T-cell (primary cell): ENCODE measurements at regions not wholly inside any gene's neighbourhood (a gene's known extent, or its start where the extent isn't known, plus 50 kb on each side); places are given as distances from the start of the nearest gene placed in this dataset.

ENCODE experiments used
- ATAC-seq, 4 experiments: fragments of 200-7000 bp in 3 of 4; fragments of 150-1000 bp in 1 of 4; cut with Tn5 transposase; replicated peaks in 1 of 4; 1 replicate in 3 of 4; 2 replicates in 1 of 4; pipeline ENCODE4 v1.10.0; 2021; ENCODE audit warnings: moderate library complexity in 3 of 4, mild to moderate bottlenecking in 2 of 4, moderate number of reproducible peaks in 1 of 4
- CTCF ChIA-PET, 2 donors: fragments of 300-600 bp; sonication (Branson Sonifier 250); formaldehyde crosslinking; loops; one replicate each; lab custom pipeline; 2022; ENCODE audit warnings: antibody characterized with exemption in 2 of 2; lab: Charles Lee
- POLR2A ChIA-PET, 2 donors: fragments of 300-600 bp; sonication (Branson Sonifier 250); formaldehyde crosslinking; loops; one replicate each; lab custom pipeline; 2022; ENCODE audit warnings: antibody characterized with exemption in 2 of 2; lab: Charles Lee
- DNase-seq, 35 experiments: peaks; one replicate each; pipeline versions ENCODE4 v3.0.0 to v3.0.0-alpha.2; 2013 to 2023
- H3K27ac ChIP-seq: one replicate; pipeline ENCODE4 v1.5.1; 2013; ENCODE audit warnings: low read length
- H3K27me3 ChIP-seq, 2 experiments: replicated peaks in 1 of 2; 1 replicate in 1 of 2; 2 replicates in 1 of 2; pipeline versions ENCODE4 v1.6.1 to v1.7.0; 2013; ENCODE audit warnings: low read length in 1 of 2, mixed read lengths in 1 of 2; ENCODE audit not compliant: control insufficient read depth in 2 of 2, insufficient read depth in 2 of 2; ENCODE audit errors: extremely low read depth in 1 of 2
- H3K36me3 ChIP-seq, 2 donors: 1 replicate in 1 of 2; 2 replicates in 1 of 2; pipeline versions ENCODE4 v1.6.1 to v1.7.0; 2013; ENCODE audit warnings: low read length in 1 of 2; ENCODE audit not compliant: control insufficient read depth in 2 of 2, insufficient read depth in 1 of 2; ENCODE audit errors: extremely low read depth in 1 of 2
- H3K4me1 ChIP-seq, 2 experiments: 1 replicate in 1 of 2; 2 replicates in 1 of 2; pipeline versions ENCODE4 v1.6.1 to v1.7.0; 2013; ENCODE audit warnings: low read length in 2 of 2, mixed read lengths in 1 of 2; ENCODE audit not compliant: insufficient read depth in 2 of 2, control insufficient read depth in 1 of 2; ENCODE audit errors: extremely low read depth in 1 of 2
- H3K4me3 ChIP-seq, 2 donors: 1 replicate in 1 of 2; 2 replicates in 1 of 2; pipeline versions ENCODE4 v1.5.1 to v1.7.0; 2013; ENCODE audit warnings: mild to moderate bottlenecking in 2 of 2, low read length in 1 of 2, moderate library complexity in 1 of 2; ENCODE audit not compliant: control insufficient read depth in 1 of 2; ENCODE audit errors: extremely low read depth in 1 of 2
- H3K9me3 ChIP-seq: 2 replicates; pipeline ENCODE4 v1.7.0; 2013
- H3K27ac Mint-ChIP-seq, 2 donors: one replicate each; pipeline ENCODE4 v1.8.0; 2020 to 2021; ENCODE audit warnings: mild to moderate bottlenecking in 2 of 2, mixed read lengths in 2 of 2
- H3K27me3 Mint-ChIP-seq, 2 donors: one replicate each; pipeline ENCODE4 v1.8.0; 2021 to 2022; ENCODE audit warnings: mixed read lengths in 2 of 2
- H3K36me3 Mint-ChIP-seq: one replicate; pipeline ENCODE4 v1.8.0; 2021; ENCODE audit warnings: mixed read lengths
- H3K4me1 Mint-ChIP-seq, 3 donors: one replicate each; pipeline ENCODE4 v1.8.0; 2020 to 2022; ENCODE audit warnings: mixed read lengths in 3 of 3, mild to moderate bottlenecking in 1 of 3
- H3K4me3 Mint-ChIP-seq, 3 donors: one replicate each; pipeline ENCODE4 v1.8.0; 2020 to 2022; ENCODE audit warnings: mild to moderate bottlenecking in 3 of 3, mixed read lengths in 3 of 3, moderate library complexity in 3 of 3
- H3K9me3 Mint-ChIP-seq, 3 donors: one replicate each; pipeline ENCODE4 v1.8.0; 2020 to 2022; ENCODE audit warnings: mixed read lengths in 3 of 3
- WGBS: methylation state at CpG from one replicate; pipeline ENCODE4 v1.1.5; 2013; ENCODE audit warnings: missing lambda C conversion rate; ENCODE audit not compliant: insufficient coverage; 5-methylcytosine and 5-hydroxymethylcytosine counted together

DNA sequence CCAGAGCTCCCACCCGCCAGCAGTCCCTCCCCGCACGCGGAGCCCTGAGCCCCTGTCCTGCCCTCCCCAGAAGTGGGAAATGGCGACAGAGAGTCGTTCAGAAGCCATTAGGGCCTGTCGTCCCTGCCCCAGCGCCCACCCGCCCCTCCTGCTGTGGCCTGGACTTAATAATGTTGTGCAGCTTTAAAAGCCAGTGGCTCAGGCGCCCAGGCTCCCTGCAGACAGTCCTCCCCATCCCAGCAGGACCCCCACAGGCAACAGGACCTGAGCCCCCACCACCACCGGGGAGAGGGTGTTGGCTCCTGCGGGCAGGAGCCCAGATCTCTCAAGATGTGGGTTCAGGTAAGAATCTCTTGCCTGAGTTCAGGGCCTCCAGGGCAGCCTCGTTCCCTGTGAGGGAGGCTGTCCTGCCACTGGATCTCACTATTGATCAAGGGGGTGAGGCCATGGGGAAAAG, 125.3 kb upstream of the RUNX3 start:
- CTCF ChIA-PET = no interaction called here

DNA sequence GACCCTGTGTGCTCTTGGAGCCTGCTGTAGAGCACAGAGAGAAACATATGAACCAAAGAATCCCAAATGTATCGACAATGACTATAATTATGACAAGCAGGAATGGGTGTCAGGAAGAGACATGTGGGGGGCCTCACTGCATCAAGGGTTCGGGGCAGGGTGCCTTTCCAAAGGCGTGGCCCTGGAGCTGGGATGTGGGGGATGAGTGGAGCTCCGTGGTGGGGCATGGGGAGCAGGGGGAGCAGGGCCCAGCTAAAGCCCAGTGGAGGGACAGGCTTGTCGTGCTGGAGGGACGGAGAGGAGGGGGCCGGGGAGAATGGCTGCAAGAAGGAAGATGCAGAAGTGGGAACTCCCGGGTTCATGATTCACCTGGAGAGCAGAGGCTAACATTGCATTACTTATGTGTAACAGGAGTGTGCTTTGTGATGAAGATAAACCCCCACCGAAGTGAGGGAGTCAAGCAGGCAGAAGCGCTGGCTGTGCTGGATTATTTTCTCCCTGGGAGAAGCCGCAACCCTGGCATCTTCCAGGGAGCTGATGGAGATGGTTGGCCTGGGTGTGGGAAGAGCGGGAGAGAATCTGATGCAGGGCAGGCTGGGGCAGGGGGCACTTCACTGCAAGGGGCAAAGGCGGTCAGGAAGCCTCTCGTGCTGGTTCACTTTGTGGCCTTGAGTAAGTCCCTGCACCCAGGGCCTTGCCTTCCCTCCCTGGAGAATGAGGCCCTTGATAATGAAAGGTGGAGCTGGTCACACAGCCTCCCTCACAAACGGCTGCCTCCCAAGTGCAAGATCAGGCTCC, 124.6 kb upstream of the RUNX3 start:
- Mint-ChIP-seq H3K27me3 (peaks cover 3 to 25% of the 10 kb centered on the region in 2 donors), H3K4me1 (peaks cover 0 to 4% (median 1%) of the 10 kb centered on the region in 3 donors), H3K36me3 (no peaks in the 10 kb centered on the region), H3K27ac (no peak overlapping the region), H3K9me3 (no peaks in the 10 kb centered on the region), H3K4me3 (no peak overlapping the region)
- ChIA-PET CTCF (no interaction called here), POLR2A (no interaction called here)
- H3K27me3 ChIP-seq = peaks cover 0 to 47% of the 10 kb centered on the region in 2 experiments
- H3K4me3 ChIP-seq = no peak overlapping the region
- no peak overlapping the region for H3K27ac ChIP-seq
- peaks cover 0 to 2% of the 10 kb centered on the region in 2 experiments for H3K4me1 ChIP-seq
- ATAC-seq (no peak), DNase-seq (no peak)
- WGBS = 74% methylated on average over 14 of the region's 15 CpGs
- H3K36me3 ChIP-seq = no peaks in the 10 kb centered on the region
- no peaks in the 10 kb centered on the region for H3K9me3 ChIP-seq

More for the DNA sequence above, 125.3 kb upstream of the RUNX3 start:
- Histone ChIP-seq H3K36me3 (no peaks in the 10 kb centered on the region), H3K27me3 (peaks cover 0 to 47% of the 10 kb centered on the region in 2 experiments), H3K27ac (no peak overlapping the region), H3K4me3 (no peak overlapping the region), H3K4me1 (peaks cover 0 to 2% of the 10 kb centered on the region in 2 experiments), H3K9me3 (no peaks in the 10 kb centered on the region)
- H3K9me3 Mint-ChIP-seq = no peaks in the 10 kb centered on the region
- H3K27me3 Mint-ChIP-seq = peaks cover 3 to 24% of the 10 kb centered on the region in 2 donors
- no peak overlapping the region for H3K4me3 Mint-ChIP-seq
- whole genome bisulfite sequencing = 92% methylated on average over 9 of the region's 13 CpGs
- DNase-seq (no peak), ATAC-seq (no peak)
- POLR2A ChIA-PET = no interaction called here
- H3K27ac Mint-ChIP-seq = no peak overlapping the region
- H3K4me1 Mint-ChIP-seq = peaks cover 0 to 4% (median 1%) of the 10 kb centered on the region in 3 donors
- H3K36me3 Mint-ChIP-seq = no peaks in the 10 kb centered on the region

DNA sequence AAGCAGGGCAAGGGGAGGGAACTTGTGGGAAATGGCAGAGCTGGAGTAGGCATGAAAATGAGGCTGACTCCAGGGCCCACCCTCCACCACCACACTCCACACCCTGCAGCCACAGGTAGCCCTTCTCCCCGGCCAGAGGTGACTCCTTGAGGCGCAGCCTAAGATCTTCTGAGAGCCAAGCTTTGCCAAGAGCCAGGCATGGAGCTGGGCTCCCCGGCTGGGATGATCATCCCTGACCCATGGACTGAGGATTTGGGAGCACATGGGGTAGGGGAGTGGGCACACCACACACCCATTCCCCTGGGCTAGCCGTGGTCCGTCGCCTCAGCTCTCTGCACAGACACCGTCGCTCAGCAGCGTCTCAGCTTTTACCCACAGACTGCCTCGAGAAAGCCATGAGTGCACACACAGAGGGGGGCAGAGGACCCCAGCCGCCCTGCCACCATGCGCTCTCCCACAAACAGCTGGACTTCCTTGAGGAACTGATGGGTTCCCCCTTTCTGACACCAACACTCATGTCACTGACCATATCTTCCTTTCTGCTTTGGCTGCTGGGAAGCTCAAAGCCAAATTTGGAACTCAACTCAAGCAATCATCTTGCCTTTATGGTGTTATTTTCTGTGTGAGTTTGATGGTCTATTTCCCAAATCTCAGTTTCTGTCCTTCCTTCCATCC, 123.6 kb upstream of the RUNX3 start:
- Mint-ChIP-seq H3K36me3 (no peaks in the 10 kb centered on the region), H3K27ac (no peak overlapping the region), H3K4me3 (no peak overlapping the region), H3K9me3 (no peaks in the 10 kb centered on the region), H3K4me1 (peaks cover 0 to 2% (median 0%) of the 10 kb centered on the region in 3 donors), H3K27me3 (peaks cover 3 to 28% of the 10 kb centered on the region in 2 donors)
- Histone ChIP-seq H3K4me3 (no peak overlapping the region), H3K4me1 (peaks cover 0 to 2% of the 10 kb centered on the region in 2 experiments), H3K9me3 (no peaks in the 10 kb centered on the region), H3K27ac (no peak overlapping the region), H3K36me3 (no peaks in the 10 kb centered on the region), H3K27me3 (peaks cover 0 to 47% of the 10 kb centered on the region in 2 experiments)
- DNase-seq (no peak), ATAC-seq (no peak)
- 60% methylated on average over 9 of the region's 12 CpGs for WGBS
- ChIA-PET CTCF (interaction anchor here in 1 of 2 donors (0.5 kb wide), 1 partner anchor 32 kb away, joined by 3 read pairs; no protein-coding TSS in a partner anchor), POLR2A (no interaction called here)

DNA sequence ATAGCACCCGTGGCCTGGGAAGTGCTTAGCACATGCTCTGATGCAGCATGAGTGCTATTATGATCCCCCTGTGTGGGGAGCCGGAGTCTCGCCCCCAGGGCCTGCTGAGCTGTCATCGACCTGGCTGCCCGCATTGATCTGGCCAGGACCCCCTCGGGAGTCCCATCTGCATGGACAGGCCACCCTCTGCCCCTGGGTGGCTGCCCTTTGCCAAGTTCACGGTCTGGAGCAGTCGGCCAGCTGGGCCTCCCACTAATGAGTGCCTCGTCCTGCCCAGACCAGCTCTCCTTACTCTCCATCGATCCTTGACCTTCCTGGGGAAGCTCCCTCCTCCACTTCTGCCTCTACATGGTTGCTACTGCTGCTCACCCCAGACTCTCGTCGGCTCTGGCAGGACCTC, 121.8 kb upstream of the RUNX3 start:
- H3K27ac ChIP-seq = no peak overlapping the region
- H3K27me3 ChIP-seq = peaks cover 0 to 45% of the 10 kb centered on the region in 2 experiments
- Mint-ChIP-seq H3K9me3 (no peaks in the 10 kb centered on the region), H3K27me3 (peaks cover 3 to 24% of the 10 kb centered on the region in 2 donors), H3K27ac (no peak overlapping the region), H3K36me3 (no peaks in the 10 kb centered on the region), H3K4me1 (peaks cover 0 to 2% (median 0%) of the 10 kb centered on the region in 3 donors), H3K4me3 (no peak overlapping the region)
- POLR2A ChIA-PET = no interaction called here
- no peaks in the 10 kb centered on the region for H3K9me3 ChIP-seq
- no peaks in the 10 kb centered on the region for H3K36me3 ChIP-seq
- no peak overlapping the region for H3K4me3 ChIP-seq
- ATAC-seq (no peak), DNase-seq (no peak)
- CTCF ChIA-PET = no interaction called here
- WGBS = 70% methylated on average over 11 of the region's 12 CpGs
- H3K4me1 ChIP-seq = peaks cover 0 to 2% of the 10 kb centered on the region in 2 experiments

DNA sequence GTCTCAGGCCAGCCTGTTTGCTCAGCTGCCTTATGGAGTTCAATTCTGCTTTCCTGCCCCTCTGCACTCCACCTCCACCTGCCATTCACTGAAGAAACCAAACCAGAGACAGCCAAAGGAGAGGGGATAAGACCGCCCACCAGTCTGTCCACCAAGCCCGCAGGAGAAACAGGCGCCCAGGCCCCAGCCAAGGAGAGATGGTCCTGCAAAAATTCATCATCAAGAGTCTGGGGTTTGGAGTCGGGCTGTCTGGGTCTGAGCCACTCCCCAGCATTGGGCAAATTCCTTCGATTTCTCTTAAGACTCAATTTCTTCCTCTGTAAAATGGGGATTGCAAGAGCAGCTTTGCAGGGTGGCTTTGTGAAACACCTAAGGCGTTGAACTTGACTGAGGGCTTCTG, 121.4 kb upstream of the RUNX3 start:
- Mint-ChIP-seq H3K27ac (no peak overlapping the region), H3K27me3 (peaks cover 3 to 21% of the 10 kb centered on the region in 2 donors)
- CTCF ChIA-PET = no interaction called here

DNA sequence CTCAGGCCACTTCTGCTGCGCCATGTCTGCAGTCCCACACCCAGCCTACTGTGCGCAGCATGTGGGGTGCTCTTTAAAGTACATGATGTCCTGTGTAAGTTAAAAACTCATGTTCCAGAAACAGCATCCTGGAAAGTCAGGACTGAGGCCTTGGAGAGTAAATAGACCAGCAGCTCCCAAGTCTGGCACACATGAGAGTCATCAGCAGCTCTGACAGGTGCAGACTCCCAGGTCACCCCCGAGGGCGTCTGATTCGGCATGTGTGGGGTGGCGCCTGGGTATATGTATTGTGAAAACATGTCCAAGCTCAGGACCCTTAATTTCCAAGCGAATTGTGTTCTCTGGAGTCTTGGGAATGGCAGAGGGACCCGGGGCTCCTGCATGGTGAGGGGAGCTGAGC, 120.1 kb upstream of the RUNX3 start:
- Mint-ChIP-seq H3K9me3 (no peaks in the 10 kb centered on the region), H3K27me3 (peaks cover 3 to 16% of the 10 kb centered on the region in 2 donors), H3K27ac (no peak overlapping the region), H3K4me3 (no peak overlapping the region), H3K36me3 (no peaks in the 10 kb centered on the region), H3K4me1 (no peaks in the 10 kb centered on the region)
- ChIA-PET POLR2A (no interaction called here), CTCF (no interaction called here)
- no peak overlapping the region for H3K27ac ChIP-seq
- no peaks in the 10 kb centered on the region for H3K9me3 ChIP-seq
- H3K36me3 ChIP-seq = no peaks in the 10 kb centered on the region
- DNase-seq (no peak), ATAC-seq (no peak)
- H3K4me3 ChIP-seq = no peak overlapping the region
- WGBS = 80% methylated on average over 3 of the region's 8 CpGs
- H3K4me1 ChIP-seq = peaks cover 0 to 2% of the 10 kb centered on the region in 2 experiments
- H3K27me3 ChIP-seq = peaks cover 0 to 33% of the 10 kb centered on the region in 2 experiments

More for the DNA sequence above, 121.4 kb upstream of the RUNX3 start:
- H3K36me3 Mint-ChIP-seq = no peaks in the 10 kb centered on the region
- no peak overlapping the region for H3K4me3 Mint-ChIP-seq
- DNase-seq (no peak), ATAC-seq (no peak)
- 80% methylated on average over 4 of the region's 6 CpGs for WGBS
- POLR2A ChIA-PET = no interaction called here
- H3K4me1 Mint-ChIP-seq = peaks cover 0 to 2% (median 0%) of the 10 kb centered on the region in 3 donors
- H3K4me1 ChIP-seq = peaks cover 0 to 2% of the 10 kb centered on the region in 2 experiments
- no peak overlapping the region for H3K27ac ChIP-seq
- H3K36me3 ChIP-seq = no peaks in the 10 kb centered on the region
- no peaks in the 10 kb centered on the region for H3K9me3 ChIP-seq
- H3K9me3 Mint-ChIP-seq = no peaks in the 10 kb centered on the region
- peaks cover 0 to 41% of the 10 kb centered on the region in 2 experiments for H3K27me3 ChIP-seq
- no peak overlapping the region for H3K4me3 ChIP-seq
